ENCODE measurements at regions not wholly inside any gene's neighbourhood (a gene's known extent, or its start where the extent isn't known, plus 50 kb on each side); places are given as distances from the start of the nearest gene placed in this dataset.

DNA sequence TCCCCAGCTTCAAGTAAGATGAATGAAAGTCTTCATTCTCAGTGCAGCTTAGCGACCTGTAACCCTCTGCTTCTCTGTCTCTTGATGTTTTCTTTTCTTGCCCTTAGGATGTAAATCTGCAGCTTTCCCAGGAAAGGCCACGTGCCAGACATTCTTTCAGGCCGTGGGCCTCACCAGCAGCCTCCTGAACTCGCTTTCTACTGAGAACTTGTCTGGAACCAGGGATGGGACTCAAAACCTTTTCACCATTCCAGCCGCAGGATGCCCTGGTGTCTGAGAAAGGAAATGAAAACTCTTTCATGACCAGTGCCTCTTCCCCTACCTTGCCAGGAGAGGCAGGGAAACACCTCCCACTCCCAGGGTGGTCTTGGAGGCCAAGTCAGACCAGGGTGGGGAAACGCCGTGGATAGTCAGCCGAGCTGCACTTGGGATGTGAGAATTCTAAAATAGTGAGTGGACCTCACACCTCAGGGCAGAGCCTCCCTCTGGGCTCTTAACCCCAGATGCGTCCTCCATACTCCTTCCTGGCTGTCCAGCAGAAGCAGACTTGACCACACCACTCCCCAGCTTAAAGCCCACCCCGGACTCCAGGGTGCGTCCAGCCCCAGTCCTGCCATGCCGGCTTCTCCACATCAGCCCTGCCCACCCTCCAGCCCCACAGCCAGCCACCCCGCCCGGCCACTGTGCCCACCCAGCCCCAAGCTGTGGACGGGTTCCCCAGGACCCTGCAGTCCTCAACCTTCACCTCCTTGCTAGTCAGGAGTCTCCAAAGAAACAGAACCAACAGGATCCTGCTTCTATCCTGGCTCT is 115.5 kb downstream of the TWIST2 start:
- Histone ChIP-seq H3K4me3 (replicated peaks in 1 of 4; ENCODE audit: control extremely low read depth in 1 of 4, insufficient read depth in 1 of 4, low read depth in 3 of 4, low read length in 4 of 4) (no peak overlapping the region), H3K9me3 (ENCODE audit: control insufficient read depth, insufficient read depth, low read depth, low read length) (no peaks in the 10 kb centered on the region), H3K36me3 (ENCODE audit: control insufficient read depth, insufficient read depth, low read length) (no peaks in the 10 kb centered on the region), H3K9ac (ENCODE audit: insufficient read depth, low read length) (no peak overlapping the region), H3K27me3 (ENCODE audit: control insufficient read depth, insufficient read depth, low read length) (no peaks in the 10 kb centered on the region), H3K79me2 (ENCODE audit: control insufficient read depth, insufficient read depth, low read length) (no peaks in the 10 kb centered on the region), H3K27ac (ENCODE audit: insufficient read depth, low read length) (no peak overlapping the region), H2AFZ (ENCODE audit: low read length) (no peak overlapping the region), H4K20me1 (ENCODE audit: control insufficient read depth, extremely low read depth, insufficient read depth, low read length) (no peaks in the 10 kb centered on the region), H3K4me2 (ENCODE audit: extremely low read depth, insufficient read depth, low read length) (no peak overlapping the region), H3K4me1 (ENCODE audit: control insufficient read depth, extremely low read depth, insufficient read depth, low read length) (no peaks in the 10 kb centered on the region)
- TF ChIP-seq EZH2 (IDR thresholded peaks at IDR 0.05; ENCODE audit: low read length, missing control alignments), result no peak
- TF ChIP-seq, protein P1, sequence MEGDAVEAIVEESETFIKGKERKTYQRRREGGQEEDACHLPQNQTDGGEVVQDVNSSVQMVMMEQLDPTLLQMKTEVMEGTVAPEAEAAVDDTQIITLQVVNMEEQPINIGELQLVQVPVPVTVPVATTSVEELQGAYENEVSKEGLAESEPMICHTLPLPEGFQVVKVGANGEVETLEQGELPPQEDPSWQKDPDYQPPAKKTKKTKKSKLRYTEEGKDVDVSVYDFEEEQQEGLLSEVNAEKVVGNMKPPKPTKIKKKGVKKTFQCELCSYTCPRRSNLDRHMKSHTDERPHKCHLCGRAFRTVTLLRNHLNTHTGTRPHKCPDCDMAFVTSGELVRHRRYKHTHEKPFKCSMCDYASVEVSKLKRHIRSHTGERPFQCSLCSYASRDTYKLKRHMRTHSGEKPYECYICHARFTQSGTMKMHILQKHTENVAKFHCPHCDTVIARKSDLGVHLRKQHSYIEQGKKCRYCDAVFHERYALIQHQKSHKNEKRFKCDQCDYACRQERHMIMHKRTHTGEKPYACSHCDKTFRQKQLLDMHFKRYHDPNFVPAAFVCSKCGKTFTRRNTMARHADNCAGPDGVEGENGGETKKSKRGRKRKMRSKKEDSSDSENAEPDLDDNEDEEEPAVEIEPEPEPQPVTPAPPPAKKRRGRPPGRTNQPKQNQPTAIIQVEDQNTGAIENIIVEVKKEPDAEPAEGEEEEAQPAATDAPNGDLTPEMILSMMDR (conservative IDR thresholded peaks at IDR 0.05 in 1 of 2, IDR thresholded peaks at IDR 0.05 in 1 of 2; ENCODE audit: low read depth in 1 of 2, low read length in 2 of 2), result no peak
- peak; percentile 12 to 43 for DNase-seq (ENCODE audit: low read depth in 2 of 2)

DNA sequence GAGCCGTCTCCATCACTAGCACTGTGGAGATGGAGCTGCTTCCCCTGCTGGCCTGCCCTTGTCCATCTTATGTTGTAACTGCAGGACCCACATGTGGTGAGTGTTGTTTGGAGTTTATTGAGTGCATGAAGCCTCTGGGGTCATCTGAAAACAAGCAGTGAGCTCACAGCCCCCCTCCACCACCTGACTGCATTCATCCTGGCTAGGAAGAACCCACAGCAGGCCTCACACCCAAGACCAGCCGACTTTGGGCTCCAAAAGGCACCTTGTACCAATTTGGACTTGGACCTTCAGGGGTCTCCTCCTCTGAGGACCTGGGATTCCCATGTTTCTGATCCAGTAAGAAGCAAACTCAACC is 116.1 kb downstream of the TWIST2 start:
- Histone ChIP-seq H3K4me1 (ENCODE audit: control insufficient read depth, extremely low read depth, insufficient read depth, low read length) (no peaks in the 10 kb centered on the region), H3K36me3 (ENCODE audit: control insufficient read depth, insufficient read depth, low read length) (no peaks in the 10 kb centered on the region), H3K9ac (ENCODE audit: insufficient read depth, low read length) (no peak overlapping the region), H3K4me3 (replicated peaks in 1 of 4; ENCODE audit: control extremely low read depth in 1 of 4, insufficient read depth in 1 of 4, low read depth in 3 of 4, low read length in 4 of 4) (no peak overlapping the region), H3K27ac (ENCODE audit: insufficient read depth, low read length) (no peak overlapping the region), H3K79me2 (ENCODE audit: control insufficient read depth, insufficient read depth, low read length) (no peaks in the 10 kb centered on the region), H2AFZ (ENCODE audit: low read length) (no peak overlapping the region), H3K4me2 (ENCODE audit: extremely low read depth, insufficient read depth, low read length) (no peak overlapping the region), H3K27me3 (ENCODE audit: control insufficient read depth, insufficient read depth, low read length) (no peaks in the 10 kb centered on the region), H3K9me3 (ENCODE audit: control insufficient read depth, insufficient read depth, low read depth, low read length) (no peaks in the 10 kb centered on the region), H4K20me1 (ENCODE audit: control insufficient read depth, extremely low read depth, insufficient read depth, low read length) (no peaks in the 10 kb centered on the region)
- TF ChIP-seq, protein P1 (conservative IDR thresholded peaks at IDR 0.05 in 1 of 2, IDR thresholded peaks at IDR 0.05 in 1 of 2; ENCODE audit: low read depth in 1 of 2, low read length in 2 of 2), result no peak
- TF ChIP-seq EZH2 (IDR thresholded peaks at IDR 0.05; ENCODE audit: low read length, missing control alignments), result no peak
- DNase-seq (ENCODE audit: low read depth in 2 of 2), result no peak

DNA sequence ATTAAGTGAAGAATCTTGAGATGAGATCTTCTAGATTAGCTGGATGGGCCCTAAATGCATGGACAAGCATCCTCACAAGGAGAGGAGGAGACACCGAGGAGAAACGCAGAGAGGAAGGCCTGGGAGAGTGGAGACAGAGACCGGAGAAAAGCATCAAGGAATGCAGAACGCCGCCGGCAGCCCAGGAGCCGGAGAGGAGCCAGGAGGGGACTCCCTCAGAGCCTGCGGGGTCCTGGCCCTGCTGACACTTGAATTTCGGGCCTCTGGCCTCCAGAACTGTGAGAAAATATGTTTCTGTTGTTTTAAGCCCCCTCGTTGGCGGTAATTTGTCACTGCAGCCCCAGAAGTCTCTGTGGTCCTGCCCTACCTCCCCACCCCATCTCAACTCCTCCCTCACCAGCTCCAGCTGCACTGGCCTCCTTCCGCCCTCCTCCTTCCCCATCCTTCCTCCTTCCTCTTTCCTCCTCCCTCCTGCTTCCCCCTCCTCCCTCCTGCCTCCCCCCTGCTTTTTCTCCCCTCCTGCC is 116.7 kb downstream of the TWIST2 start:
- Histone ChIP-seq H3K79me2 (ENCODE audit: control insufficient read depth, insufficient read depth, low read length) (no peaks in the 10 kb centered on the region), H3K36me3 (ENCODE audit: control insufficient read depth, insufficient read depth, low read length) (no peaks in the 10 kb centered on the region), H3K4me2 (ENCODE audit: extremely low read depth, insufficient read depth, low read length) (no peak overlapping the region), H3K27ac (ENCODE audit: insufficient read depth, low read length) (no peak overlapping the region), H3K9ac (ENCODE audit: insufficient read depth, low read length) (no peak overlapping the region), H3K27me3 (ENCODE audit: control insufficient read depth, insufficient read depth, low read length) (no peaks in the 10 kb centered on the region), H3K9me3 (ENCODE audit: control insufficient read depth, insufficient read depth, low read depth, low read length) (no peaks in the 10 kb centered on the region), H3K4me1 (ENCODE audit: control insufficient read depth, extremely low read depth, insufficient read depth, low read length) (no peaks in the 10 kb centered on the region), H3K4me3 (replicated peaks in 1 of 4; ENCODE audit: control extremely low read depth in 1 of 4, insufficient read depth in 1 of 4, low read depth in 3 of 4, low read length in 4 of 4) (no peak overlapping the region), H2AFZ (ENCODE audit: low read length) (no peak overlapping the region), H4K20me1 (ENCODE audit: control insufficient read depth, extremely low read depth, insufficient read depth, low read length) (no peaks in the 10 kb centered on the region)
- TF ChIP-seq, protein P1 (conservative IDR thresholded peaks at IDR 0.05 in 1 of 2, IDR thresholded peaks at IDR 0.05 in 1 of 2; ENCODE audit: low read depth in 1 of 2, low read length in 2 of 2), result no peak
- no peak for TF ChIP-seq EZH2 (IDR thresholded peaks at IDR 0.05; ENCODE audit: low read length, missing control alignments)
- no peak for DNase-seq (ENCODE audit: low read depth in 2 of 2)

Data from fibroblast of lung (primary cell).